NCI-H1694 (cell line): ENCODE measurements at regions not wholly inside any gene's neighbourhood (a gene's known extent, or its start where the extent isn't known, plus 50 kb on each side); places are given as distances from the start of the nearest gene placed in this dataset.
"Not testable (repeated sequence)": the region's sequence is repeated elsewhere in the genome, so short reads cannot be mapped to it uniquely, and the experiment has no call there.

Experiments
- DNase-seq: peaks from one replicate; lab custom pipeline; 2025; lab: John Stamatoyannopoulos, UW

GRCh38 chrX:115840729-115841409, 279.9 kb downstream of the PLS3 start:
- DNase-seq, result not testable (repeated sequence)

GRCh38 chrX:115850986-115851385, 290.0 kb downstream of the PLS3 start:
- not testable (repeated sequence) for DNase-seq

GRCh38 chrX:115853260-115853659, 292.3 kb downstream of the PLS3 start:
- DNase-seq, result not testable (repeated sequence)

GRCh38 chrX:115881170-115881569, 289.4 kb upstream of the AGTR2 start:
- DNase-seq, result not testable (repeated sequence)

GRCh38 chrX:115884121-115884520, 286.4 kb upstream of the AGTR2 start:
- DNase-seq, result not testable (repeated sequence)

GRCh38 chrX:115888041-115888440, 282.5 kb upstream of the AGTR2 start:
- DNase-seq, result not testable (repeated sequence)

- DNase-seq, result not testable (repeated sequence)
These were observed 282.0 kb upstream of the AGTR2 start for GRCh38 chrX:115888519-115888918.

- DNase-seq, result no peak
These were observed 281.2 kb upstream of the AGTR2 start for GRCh38 chrX:115889121-115889890.

GRCh38 chrX:115892056-115892708, 278.4 kb upstream of the AGTR2 start:
- peak; percentile 6 for DNase-seq

GRCh38 chrX:115892787-115893671, 277.5 kb upstream of the AGTR2 start:
- DNase-seq, result peak; percentile 47

GRCh38 chrX:115894087-115894486, 276.5 kb upstream of the AGTR2 start:
- DNase-seq, result peak; percentile 82

GRCh38 chrX:115895678-115896329, 274.7 kb upstream of the AGTR2 start:
- DNase-seq, result no peak

GRCh38 chrX:115896362-115896761, 274.2 kb upstream of the AGTR2 start:
- DNase-seq, result no peak

GRCh38 chrX:115897956-115898355, 272.6 kb upstream of the AGTR2 start:
- DNase-seq, result no peak

GRCh38 chrX:115898382-115899001, 272.1 kb upstream of the AGTR2 start:
- peak; percentile 31 for DNase-seq

- no peak for DNase-seq
These were observed 270.1 kb upstream of the AGTR2 start for GRCh38 chrX:115900425-115900824.

- DNase-seq, result no peak
These were observed 269.3 kb upstream of the AGTR2 start for GRCh38 chrX:115901241-115901640.

- no peak for DNase-seq
These were observed 267.5 kb upstream of the AGTR2 start for GRCh38 chrX:115902995-115903394.

- no peak for DNase-seq
These were observed 264.3 kb upstream of the AGTR2 start for GRCh38 chrX:115906276-115906675.

GRCh38 chrX:115906881-115907280, 263.7 kb upstream of the AGTR2 start:
- no peak for DNase-seq

- DNase-seq, result no peak
These were observed 261.5 kb upstream of the AGTR2 start for GRCh38 chrX:115909017-115909416.
